GM12878 (cell line): ENCODE measurements at regions not wholly inside any gene's neighbourhood (a gene's known extent, or its start where the extent isn't known, plus 50 kb on each side); places are given as distances from the start of the nearest gene placed in this dataset.
A peak's percentile ranks its signal among the peaks of the same experiment; 100 is the strongest.

ENCODE experiments used
- ATAC-seq: fragments of 200-7000 bp; cut with Tn5 transposase; 3 replicates; pipeline ENCODE4 v1.9.1; 2020; ENCODE audit warnings: mild to moderate bottlenecking, moderate library complexity
- BruUV-seq: library from RNA; stranded (reverse); fragments of 400-500 nt; replicated peaks from 2 replicates; lab custom pipeline; 2021; lab: Mats Ljungman, UMichigan
- CTCF ChIA-PET: fragments of 300-600 bp; sonication (Branson Sonifier 250); formaldehyde crosslinking; extraction: SDS; loops from one replicate; lab custom pipeline; 2021; ENCODE audit warnings: inconsistent platforms; lab: Yijun Ruan, JAX
- POLR2A ChIA-PET: fragments of 350-600 bp; formaldehyde crosslinking; extraction: SDS; loops from one replicate; lab custom pipeline; 2021; ENCODE audit warnings: inconsistent platforms; lab: Charles Lee
- RAD21 ChIA-PET: fragments of 300-600 bp; sonication (Branson Sonifier 250); formaldehyde crosslinking; loops from one replicate; lab custom pipeline; 2023; ENCODE audit warnings: antibody characterized with exemption; ENCODE audit not compliant: unreplicated experiment; lab: Charles Lee
- SMC1A ChIA-PET: fragments of 300-600 bp; sonication (Branson Sonifier 250); formaldehyde crosslinking; loops from one replicate; lab custom pipeline; 2023; ENCODE audit not compliant: unreplicated experiment, uncharacterized antibody; lab: Charles Lee
- DNase-seq: peaks from one replicate; pipeline ENCODE4 v3.0.0-alpha.2; 2011; ENCODE audit warnings: low read depth, low spot score
- FAIRE-seq: peaks from 3 replicates; lab custom pipeline; 2011; peaks lifted over from hg19 to GRCh38; lab: Jason Lieb, UNC
- H2AFZ ChIP-seq: 2 replicates; pipeline ENCODE4 v1.6.0; 2011; ENCODE audit warnings: low read depth, low read length, control low read depth; ENCODE audit not compliant: control insufficient read depth
- H3K27ac ChIP-seq: 2 replicates; pipeline ENCODE4 v1.5.1; 2011; ENCODE audit warnings: control low read depth; ENCODE audit not compliant: control insufficient read depth, insufficient read depth
- H3K27me3 ChIP-seq, 2 experiments: replicated peaks in 1 of 2; 2 replicates each; pipeline versions ENCODE4 v1.6.0 to v1.6.1; 2011; ENCODE audit warnings: low read length in 1 of 2; ENCODE audit not compliant: control insufficient read depth in 2 of 2, insufficient read depth in 2 of 2
- H3K36me3 ChIP-seq, 2 experiments: 2 replicates each; pipeline ENCODE4 v1.5.1; 2011; ENCODE audit warnings: low read length in 1 of 2; ENCODE audit not compliant: control insufficient read depth in 2 of 2, insufficient read depth in 2 of 2
- H3K4me1 ChIP-seq: 2 replicates; pipeline ENCODE4 v1.6.1; 2011; ENCODE audit warnings: mild to moderate bottlenecking, low read length, moderate library complexity, mixed read lengths; ENCODE audit not compliant: control insufficient read depth, insufficient read depth
- H3K4me2 ChIP-seq: 2 replicates; pipeline ENCODE4 v1.6.0; 2011; ENCODE audit warnings: control low read depth; ENCODE audit not compliant: control insufficient read depth, insufficient read depth
- H3K4me3 ChIP-seq: fragments of 200-600 bp; sonication (generic); 2 replicates; pipeline ENCODE4 v1.5.1; 2016
- H3K79me2 ChIP-seq: 2 replicates; pipeline ENCODE4 v1.6.0; 2011; ENCODE audit warnings: low read length; ENCODE audit not compliant: control insufficient read depth, insufficient read depth
- H3K9ac ChIP-seq: 2 replicates; pipeline ENCODE4 v1.8.0; 2011; ENCODE audit warnings: low read length, control low read depth, mixed read lengths; ENCODE audit not compliant: control insufficient read depth, insufficient read depth
- H3K9me3 ChIP-seq: replicated peaks from 3 replicates; pipeline ENCODE4 v1.5.1; 2011; ENCODE audit warnings: mild to moderate bottlenecking, low read length; ENCODE audit not compliant: control insufficient read depth, insufficient read depth
- H4K20me1 ChIP-seq: 2 replicates; pipeline ENCODE4 v1.6.0; 2011; ENCODE audit not compliant: control insufficient read depth, insufficient read depth
- FOXK2 ChIP-seq: fragments of 450-650 bp; IDR thresholded peaks from 2 replicates; pipeline ENCODE4 v1.6.1; 2017; ENCODE audit warnings: mild to moderate bottlenecking, moderate library complexity
- IRF4 ChIP-seq: IDR thresholded peaks from 2 replicates; pipeline ENCODE4 v1.6.1; 2011; ENCODE audit warnings: low read depth, low read length
- MTA2 ChIP-seq: fragments of 450-650 bp; IDR thresholded peaks from 2 replicates; pipeline ENCODE4 v1.6.1; 2016; ENCODE audit warnings: low read depth, mild to moderate bottlenecking, moderate library complexity
- RCOR1 ChIP-seq: conservative IDR thresholded peaks from 2 replicates; pipeline ENCODE4 v1.6.1; 2012; ENCODE audit warnings: low read depth, low read length, improper control_type of control experiment
- SMARCA5 ChIP-seq: fragments of 450-650 bp; IDR thresholded peaks from 2 replicates; pipeline ENCODE4 v1.6.1; 2017; ENCODE audit warnings: mild to moderate bottlenecking
- ZNF687 ChIP-seq: fragments of 450-650 bp; IDR thresholded peaks from 2 replicates; pipeline ENCODE4 v1.6.1; 2017; ENCODE audit warnings: mild to moderate bottlenecking, moderate library complexity
- WGBS: methylation state at CpG from one replicate; pipeline ENCODE4 v1.1.6; 2016; ENCODE audit warnings: low lambda C conversion rate; ENCODE audit not compliant: insufficient replicate concordance, insufficient coverage; ENCODE audit errors: missing lambda C conversion rate; 5-methylcytosine and 5-hydroxymethylcytosine counted together
- in situ Hi-C: fragments of 300-500 bp; cut with MboI; formaldehyde crosslinking; loops from 9 replicates; pipeline ENCODE4 v1.14.3; 2018; ENCODE audit warnings: mixed read lengths
- intact Hi-C: fragments of 100-400 bp; cut with micrococcal nuclease; formaldehyde crosslinking; loops from one replicate; pipeline ENCODE4 v1.14.2; 2022; ENCODE audit not compliant: unreplicated experiment

DNA sequence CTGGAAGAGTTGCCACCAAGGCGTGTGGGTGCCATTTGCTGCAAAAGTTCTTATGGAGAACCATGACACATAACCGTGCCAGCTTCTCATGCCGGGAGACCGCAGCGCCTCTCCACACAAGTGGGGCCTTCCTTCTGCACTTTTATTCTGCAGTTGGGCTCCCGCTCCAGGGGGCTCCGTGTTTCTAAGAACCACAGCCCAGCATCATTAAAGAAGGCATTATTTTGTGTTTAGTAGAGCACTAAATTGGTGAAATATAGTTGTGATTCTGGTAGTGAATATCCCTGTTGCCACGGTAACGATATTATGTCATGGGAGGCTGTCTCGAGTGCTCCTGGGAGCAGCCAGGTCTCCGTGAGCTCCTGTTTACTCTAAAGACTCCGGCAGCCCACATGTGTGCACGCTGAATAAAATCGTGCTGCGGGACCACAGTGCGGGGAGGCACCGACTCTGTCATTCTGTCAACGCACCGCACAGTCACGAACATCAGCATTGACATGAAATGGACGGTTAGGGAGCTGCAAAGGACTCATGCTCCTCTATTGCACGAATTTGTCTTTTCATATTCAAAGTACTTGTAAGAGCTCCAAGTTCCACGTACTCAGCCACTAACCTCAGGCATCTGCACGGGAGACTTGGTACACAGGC lies 68.8 kb upstream of the PITRM1 start (continued):
- TF ChIP-seq ZNF687 = no peak
- no peak for TF ChIP-seq IRF4
- TF ChIP-seq SMARCA5 = no peak
- TF ChIP-seq, all 136 proteins: peak for 0

DNA sequence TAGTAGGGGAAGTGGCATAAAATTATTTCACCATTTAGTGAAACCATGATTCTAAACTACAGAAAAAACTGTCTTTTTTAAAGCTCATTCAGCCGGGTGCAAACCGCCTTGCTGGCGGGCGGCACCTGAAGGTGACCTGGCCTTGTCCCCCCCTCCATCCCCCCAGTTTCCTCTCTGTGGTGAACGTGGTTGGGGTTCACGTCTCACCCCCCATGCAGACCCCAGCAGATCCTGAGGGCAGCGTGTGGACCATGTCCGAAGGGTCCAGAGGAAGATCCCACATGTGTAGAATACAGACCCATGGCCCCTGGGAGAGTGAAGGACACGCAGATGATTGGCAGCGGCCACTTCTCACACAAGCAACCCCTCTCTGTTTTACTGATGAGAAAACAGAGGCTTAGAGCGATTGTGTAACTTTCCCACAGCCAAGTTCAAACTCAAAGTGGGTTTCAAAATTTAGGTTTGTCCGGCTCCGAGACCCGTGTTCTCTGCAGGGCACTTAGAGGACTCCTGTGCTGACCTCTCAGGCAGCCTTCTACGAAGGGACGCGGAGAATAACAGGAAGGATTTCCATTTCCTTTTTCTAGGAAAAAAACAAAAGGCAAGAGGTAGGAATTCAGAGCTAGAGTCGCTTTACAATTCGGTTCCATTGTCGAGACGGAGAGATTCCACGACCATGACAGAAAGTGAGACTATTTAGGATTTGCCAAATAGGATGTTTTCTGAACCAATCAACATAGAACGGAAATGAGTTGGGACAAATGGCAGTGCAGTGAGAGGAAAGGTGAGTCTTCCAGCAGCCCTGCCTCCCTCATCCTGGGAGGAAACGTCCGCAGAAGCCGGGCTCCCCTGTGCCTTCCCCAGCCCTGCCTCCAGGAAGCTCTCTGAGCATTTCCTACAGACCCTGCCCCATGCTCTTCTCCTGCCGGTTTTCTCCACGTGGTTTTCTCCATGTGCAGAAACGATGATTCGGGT lies 67.6 kb upstream of the PITRM1 start:
- H3K27ac ChIP-seq = no peak overlapping the region
- intact Hi-C loops = loop anchor here (1.0 to 10.0 kb wide), 4 partner anchors 541 to 1527 kb away; no protein-coding TSS in a partner anchor
- WGBS = 49% methylated on average over 30 of the region's 30 CpGs
- H3K4me3 ChIP-seq = no peak overlapping the region
- ChIA-PET CTCF (interaction anchor here (0.6 to 2.6 kb wide), 10 partner anchors 14 to 1536 kb away, joined by 3 to 15 read pairs (median 3); no protein-coding TSS in a partner anchor), POLR2A (no interaction called here), SMC1A (interaction anchor here (0.6 kb wide), 1 partner anchor 603 kb away, joined by 4 read pairs; no protein-coding TSS in a partner anchor), RAD21 (interaction anchor here (1.5 kb wide), 1 partner anchor 1417 kb away, joined by 6 read pairs; no protein-coding TSS in a partner anchor)
- H3K4me2 ChIP-seq = no peak overlapping the region
- DNase-seq = no peak
- in situ Hi-C loops = loop anchor here (10.0 kb wide), 1 partner anchor 1425 kb away; no protein-coding TSS in a partner anchor
- BruUV-seq = no TSS peak
- no peak overlapping the region for H2AFZ ChIP-seq
- H3K27me3 ChIP-seq = peaks cover 1 to 3% of the 10 kb centered on the region in 2 experiments; a peak in 1 of 4 replicates
- ATAC-seq = peak; percentile 26; the same call in 2 of the 3 replicates
- TF ChIP-seq MTA2 = no peak
- no peak for TF ChIP-seq FOXK2
- TF ChIP-seq RCOR1 = no peak
- H3K4me1 ChIP-seq = no peaks in the 10 kb centered on the region
- H3K36me3 ChIP-seq = no peaks in the 10 kb centered on the region
- H3K9me3 ChIP-seq = no peaks in the 10 kb centered on the region
- no peaks in the 10 kb centered on the region for H3K79me2 ChIP-seq
- H3K9ac ChIP-seq = no peak overlapping the region
- H4K20me1 ChIP-seq = no peaks in the 10 kb centered on the region
- no peak for FAIRE-seq
